Type B pancreatic cell (in vitro differentiated cells): ENCODE measurements at regions not wholly inside any gene's neighbourhood (a gene's known extent, or its start where the extent isn't known, plus 50 kb on each side); places are given as distances from the start of the nearest gene placed in this dataset.

Source experiments
- DNase-seq: peaks from one replicate; pipeline ENCODE4 v3.0.0; 2021; ENCODE audit warnings: mixed read lengths; ENCODE audit not compliant: unreplicated experiment; ENCODE audit errors: extremely low spot score
- H3K27ac Mint-ChIP-seq: 2 replicates; pipeline ENCODE4 v1.8.0; 2021; ENCODE audit warnings: mild to moderate bottlenecking, mixed read lengths
- H3K27me3 Mint-ChIP-seq: 2 replicates; pipeline ENCODE4 v1.8.0; 2021; ENCODE audit warnings: mixed read lengths
- H3K36me3 Mint-ChIP-seq: 2 replicates; pipeline ENCODE4 v1.8.0; 2021; ENCODE audit warnings: mixed read lengths
- H3K4me1 Mint-ChIP-seq: one replicate; pipeline ENCODE4 v1.8.0; 2021; ENCODE audit warnings: mixed read lengths; ENCODE audit not compliant: unreplicated experiment
- H3K4me3 Mint-ChIP-seq: 2 replicates; pipeline ENCODE4 v1.8.0; 2021; ENCODE audit warnings: mild to moderate bottlenecking, mixed read lengths
- H3K9me3 Mint-ChIP-seq: 2 replicates; pipeline ENCODE4 v1.8.0; 2021; ENCODE audit warnings: mixed read lengths
- CTCF ChIP-seq: fragments of 200-600 bp; sonication (generic); conservative IDR thresholded peaks from 2 replicates; pipeline ENCODE4 v1.5.0; 2021; ENCODE audit warnings: antibody characterized with exemption, mild to moderate bottlenecking

DNA sequence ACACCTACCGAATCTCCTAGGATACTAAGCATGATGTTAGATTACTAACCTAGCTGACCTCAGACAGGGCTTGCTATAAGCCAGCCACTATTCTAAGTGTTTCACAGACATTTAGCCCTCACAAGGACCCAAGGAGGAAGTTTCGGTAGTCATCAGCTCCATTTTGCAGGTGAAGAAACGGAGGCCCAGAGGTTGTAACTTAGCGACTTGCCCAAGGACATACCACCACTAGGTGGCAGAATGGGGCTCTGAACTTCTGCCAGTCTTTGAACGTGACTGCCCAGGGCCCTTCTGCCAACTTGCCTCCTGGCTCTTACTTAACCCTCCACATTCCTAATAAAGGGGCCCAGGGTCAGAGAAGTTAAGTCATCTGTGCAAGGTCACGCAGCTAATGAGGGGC lies 283.5 kb downstream of the C1orf94 start:
- DNase-seq = no peak
- peak; percentile 74 for TF ChIP-seq CTCF
- no peaks in the 10 kb centered on the region for H3K9me3 Mint-ChIP-seq
- H3K4me3 Mint-ChIP-seq = no peak overlapping the region
- H3K4me1 Mint-ChIP-seq = no peaks in the 10 kb centered on the region
- peaks cover 31% of the 10 kb centered on the region for H3K27me3 Mint-ChIP-seq
- H3K27ac Mint-ChIP-seq = no peak overlapping the region
- no peaks in the 10 kb centered on the region for H3K36me3 Mint-ChIP-seq

- no peak overlapping the region for H3K4me3 Mint-ChIP-seq
- no peak for DNase-seq
- H3K27me3 Mint-ChIP-seq = peaks cover 39% of the 10 kb centered on the region
- no peak for TF ChIP-seq CTCF
- H3K27ac Mint-ChIP-seq = no peak overlapping the region
- no peaks in the 10 kb centered on the region for H3K9me3 Mint-ChIP-seq
- H3K36me3 Mint-ChIP-seq = no peaks in the 10 kb centered on the region
- H3K4me1 Mint-ChIP-seq = no peaks in the 10 kb centered on the region
Measured at GRCh38 chr1:34470401-34470800, 284.4 kb upstream of the GJB5 start.

DNA sequence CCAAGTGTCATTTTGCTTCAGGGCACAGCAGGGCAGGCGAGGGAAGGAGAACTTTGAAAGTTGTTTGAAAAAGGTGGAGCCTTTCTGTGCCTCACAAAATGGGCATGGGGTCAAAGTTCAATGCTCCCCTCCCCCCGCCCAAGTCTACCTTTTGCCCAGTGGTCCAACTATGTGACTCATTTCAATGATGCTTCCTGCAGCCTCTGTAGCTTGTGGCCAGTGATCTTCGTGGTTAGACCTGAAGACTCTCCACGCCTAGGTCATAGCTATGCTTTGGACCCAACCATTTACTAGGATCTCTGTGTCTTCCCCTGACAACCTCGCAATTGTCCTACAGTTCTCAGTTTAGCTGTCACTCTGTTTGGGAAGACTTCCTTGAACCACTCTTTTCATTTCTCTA lies 280.3 kb upstream of the GJB5 start:
- DNase-seq = no peak
- Mint-ChIP-seq H3K27ac (no peak overlapping the region), H3K4me1 (no peaks in the 10 kb centered on the region), H3K36me3 (no peaks in the 10 kb centered on the region), H3K9me3 (no peaks in the 10 kb centered on the region), H3K27me3 (peaks cover 36% of the 10 kb centered on the region), H3K4me3 (no peak overlapping the region)
- no peak for TF ChIP-seq CTCF

- no peak for TF ChIP-seq CTCF
- H3K9me3 Mint-ChIP-seq = no peaks in the 10 kb centered on the region
- no peak overlapping the region for H3K27ac Mint-ChIP-seq
- peaks cover 42% of the 10 kb centered on the region for H3K27me3 Mint-ChIP-seq
- no peaks in the 10 kb centered on the region for H3K36me3 Mint-ChIP-seq
- H3K4me3 Mint-ChIP-seq = no peak overlapping the region
- no peak for DNase-seq
- H3K4me1 Mint-ChIP-seq = no peaks in the 10 kb centered on the region
Measured at GRCh38 chr1:34476371-34476770, 278.5 kb upstream of the GJB5 start.

GRCh38 chr1:34477632-34478141 lies 277.2 kb upstream of the GJB5 start:
- H3K9me3 Mint-ChIP-seq = no peaks in the 10 kb centered on the region
- H3K27me3 Mint-ChIP-seq = peaks cover 42% of the 10 kb centered on the region
- no peak overlapping the region for H3K27ac Mint-ChIP-seq
- no peaks in the 10 kb centered on the region for H3K4me1 Mint-ChIP-seq
- DNase-seq = no peak
- no peaks in the 10 kb centered on the region for H3K36me3 Mint-ChIP-seq
- no peak for TF ChIP-seq CTCF
- no peak overlapping the region for H3K4me3 Mint-ChIP-seq

DNA sequence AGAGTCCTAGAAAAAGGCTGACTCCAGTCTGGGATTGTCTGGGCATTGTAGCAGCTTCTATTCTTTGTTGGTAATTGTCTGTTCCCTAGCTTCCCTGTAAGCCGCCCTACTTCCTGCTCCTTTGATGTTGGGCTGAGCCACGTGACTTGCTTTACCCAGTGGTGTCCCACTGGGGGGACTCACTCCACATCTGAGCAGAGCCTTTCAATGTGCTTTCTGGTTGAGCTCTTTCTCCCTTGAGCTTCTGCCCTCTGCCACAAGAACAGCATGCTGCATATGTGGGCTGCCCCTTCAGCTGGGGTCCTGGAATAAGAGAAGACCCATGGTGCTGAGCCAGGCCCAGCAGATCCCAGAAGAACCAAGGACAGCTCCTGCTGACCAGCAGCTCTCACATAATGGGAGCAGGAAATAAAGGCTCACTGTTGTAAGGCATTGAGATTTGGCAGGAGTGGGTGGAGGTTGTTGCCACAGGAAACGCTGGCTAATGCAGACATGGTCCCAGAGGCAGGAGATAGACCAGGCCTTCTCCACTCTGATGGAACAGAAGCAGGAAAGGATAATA lies 276.3 kb upstream of the GJB5 start:
- DNase-seq = no peak
- Mint-ChIP-seq H3K4me1 (no peaks in the 10 kb centered on the region), H3K27me3 (peaks cover 43% of the 10 kb centered on the region), H3K4me3 (no peak overlapping the region), H3K9me3 (no peaks in the 10 kb centered on the region), H3K27ac (no peak overlapping the region), H3K36me3 (no peaks in the 10 kb centered on the region)
- TF ChIP-seq CTCF = no peak
